ENCODE measurements at regions not wholly inside any gene's neighbourhood (a gene's known extent, or its start where the extent isn't known, plus 50 kb on each side); places are given as distances from the start of the nearest gene placed in this dataset.

- TF ChIP-seq CTCF (IDR thresholded peaks at IDR 0.05; ENCODE audit: insufficient read depth, low read depth, low read length) (no peak), EZH2 (IDR thresholded peaks at IDR 0.05; ENCODE audit: insufficient read depth, low read length) (no peak)
These were observed 456.1 kb downstream of the PSAT1 start for GRCh38 chr9:78753039-78753438.

Data from astrocyte (in vitro differentiated cells and primary cell).